IMR-90 (cell line): ENCODE measurements at regions not wholly inside any gene's neighbourhood (a gene's known extent, or its start where the extent isn't known, plus 50 kb on each side); places are given as distances from the start of the nearest gene placed in this dataset.

Experiments used
- ATAC-seq: fragments of 200-7000 bp; cut with Tn5 transposase; 2 replicates; pipeline ENCODE4 v1.9.1; 2020; ENCODE audit warnings: low read depth, mild to moderate bottlenecking, moderate library complexity
- BruUV-seq: library from RNA; stranded (reverse); fragments of 400-500 nt; replicated peaks from 2 replicates; lab custom pipeline; 2021; lab: Mats Ljungman, UMichigan
- CTCF ChIA-PET: fragments of 300-600 bp; formaldehyde crosslinking; extraction: SDS; loops from one replicate; lab custom pipeline; 2021; ENCODE audit warnings: antibody characterized with exemption; lab: Yijun Ruan, JAX
- POLR2A ChIA-PET: fragments of 300-600 bp; sonication (Branson Sonifier 250); formaldehyde crosslinking; loops from one replicate; lab custom pipeline; 2022; ENCODE audit warnings: antibody characterized with exemption; ENCODE audit not compliant: unreplicated experiment; lab: Charles Lee
- DNase-seq: peaks from one replicate; pipeline ENCODE4 v3.0.0; 2013
- H2AFZ ChIP-seq: replicated peaks from 2 replicates; pipeline ENCODE3; 2013; ENCODE audit warnings: low read length, mild to moderate bottlenecking; ENCODE audit not compliant: poor library complexity
- H2AK5ac ChIP-seq: 2 replicates; pipeline ENCODE4 v1.6.1; 2013; ENCODE audit warnings: low read depth, low read length, inconsistent platforms
- H2AK9ac ChIP-seq: replicated peaks from 2 replicates; pipeline ENCODE3; 2013; ENCODE audit warnings: mild to moderate bottlenecking, low read depth, low read length, moderate library complexity; ENCODE audit not compliant: poor library complexity
- H2BK120ac ChIP-seq: 2 replicates; pipeline ENCODE4 v1.6.1; 2013; ENCODE audit warnings: low read depth, low read length, inconsistent platforms
- H2BK15ac ChIP-seq: 3 replicates; pipeline ENCODE4 v1.6.1; 2013; ENCODE audit warnings: low read depth, low read length, inconsistent platforms
- H2BK20ac ChIP-seq: 2 replicates; pipeline ENCODE4 v1.6.1; 2013; ENCODE audit warnings: low read depth, mild to moderate bottlenecking, inconsistent platforms, low read length, moderate library complexity
- H2BK5ac ChIP-seq: 2 replicates; pipeline ENCODE4 v1.6.1; 2013; ENCODE audit warnings: mild to moderate bottlenecking, low read depth, low read length, inconsistent platforms; ENCODE audit not compliant: poor library complexity, severe bottlenecking
- H3K14ac ChIP-seq: replicated peaks from 2 replicates; pipeline ENCODE4 v1.6.1; 2013; ENCODE audit warnings: low read depth, low read length, inconsistent platforms
- H3K18ac ChIP-seq: 2 replicates; pipeline ENCODE4 v1.6.1; 2013; ENCODE audit warnings: low read depth, low read length, control low read depth
- H3K23ac ChIP-seq: 2 replicates; pipeline ENCODE4 v1.6.1; 2013; ENCODE audit warnings: low read depth, low read length, inconsistent platforms
- H3K27ac ChIP-seq: 2 replicates; pipeline ENCODE4 v1.5.1; 2013; ENCODE audit warnings: mild to moderate bottlenecking, control low read depth, low read length; ENCODE audit not compliant: insufficient read depth
- H3K27me3 ChIP-seq: 2 replicates; pipeline ENCODE4 v1.6.1; 2013; ENCODE audit warnings: low read length; ENCODE audit not compliant: control insufficient read depth, insufficient read depth
- H3K36me3 ChIP-seq: 2 replicates; pipeline ENCODE4 v1.6.1; 2013; ENCODE audit warnings: low read length, mixed read lengths; ENCODE audit not compliant: control insufficient read depth, insufficient read depth
- H3K4ac ChIP-seq: 2 replicates; pipeline ENCODE4 v1.6.1; 2013; ENCODE audit warnings: low read depth, low read length, inconsistent platforms
- H3K4me1 ChIP-seq: 2 replicates; pipeline ENCODE4 v1.6.1; 2013; ENCODE audit warnings: low read length, mixed read lengths; ENCODE audit not compliant: control insufficient read depth, insufficient read depth
- H3K4me2 ChIP-seq: 2 replicates; pipeline ENCODE4 v1.6.1; 2013; ENCODE audit warnings: low read depth, mild to moderate bottlenecking, control low read depth, low read length, moderate library complexity
- H3K4me3 ChIP-seq: 2 replicates; pipeline ENCODE4 v1.5.1; 2013; ENCODE audit warnings: low read depth, mild to moderate bottlenecking, control low read depth, low read length, moderate library complexity; ENCODE audit not compliant: insufficient read depth
- H3K56ac ChIP-seq: 2 replicates; pipeline ENCODE4 v1.6.1; 2013; ENCODE audit warnings: low read length, inconsistent platforms; ENCODE audit not compliant: insufficient read depth; ENCODE audit errors: extremely low read depth
- H3K79me1 ChIP-seq, 2 experiments: 2 replicates each; pipeline ENCODE4 v1.6.1; 2013; ENCODE audit warnings: low read length in 2 of 2, inconsistent platforms in 1 of 2, low read depth in 1 of 2
- H3K9ac ChIP-seq: 2 replicates; pipeline ENCODE4 v1.6.1; 2013; ENCODE audit warnings: low read depth, low read length, control low read depth
- H3K9me1 ChIP-seq: 2 replicates; pipeline ENCODE4 v1.6.1; 2013; ENCODE audit warnings: low read length, inconsistent platforms; ENCODE audit not compliant: insufficient read depth
- H3K9me3 ChIP-seq: 2 replicates; pipeline ENCODE4 v1.6.1; 2013; ENCODE audit warnings: low read length; ENCODE audit not compliant: control insufficient read depth, insufficient read depth
- H4K20me1 ChIP-seq: 2 replicates; pipeline ENCODE4 v1.6.1; 2013; ENCODE audit warnings: low read length, inconsistent platforms; ENCODE audit not compliant: insufficient read depth
- H4K5ac ChIP-seq: 2 replicates; pipeline ENCODE4 v1.6.1; 2013; ENCODE audit warnings: mild to moderate bottlenecking, low read depth, low read length, control low read depth
- H4K8ac ChIP-seq, 2 experiments: 2 replicates each; pipeline ENCODE4 v1.6.1; 2013; ENCODE audit warnings: low read depth in 2 of 2, low read length in 2 of 2, control low read depth in 1 of 2, inconsistent platforms in 1 of 2
- H4K91ac ChIP-seq: 2 replicates; pipeline ENCODE4 v1.6.1; 2013; ENCODE audit warnings: low read depth, low read length, inconsistent platforms; ENCODE audit not compliant: insufficient read depth
- BHLHE40 ChIP-seq: fragments of 150-350 bp; IDR thresholded peaks from 2 replicates; pipeline ENCODE4 v1.6.1; 2016; ENCODE audit warnings: mild to moderate bottlenecking, low read depth, low read length
- CEBPB ChIP-seq: IDR thresholded peaks from 2 replicates; pipeline ENCODE4 v1.6.1; 2012; ENCODE audit warnings: low read depth, low read length, improper control_type of control experiment
- CHD1 ChIP-seq: IDR thresholded peaks from 2 replicates; pipeline ENCODE4 v1.6.1; 2012; ENCODE audit warnings: low read depth, low read length, improper control_type of control experiment
- FOS ChIP-seq: fragments of 150-350 bp; IDR thresholded peaks from 2 replicates; pipeline ENCODE4 v1.6.1; 2016; ENCODE audit warnings: low read depth, low read length
- MAFK ChIP-seq: IDR thresholded peaks from 2 replicates; pipeline ENCODE4 v1.6.1; 2012; ENCODE audit warnings: low read depth, low read length, improper control_type of control experiment
- MAZ ChIP-seq: IDR thresholded peaks from 2 replicates; pipeline ENCODE4 v1.6.1; 2012; ENCODE audit warnings: low read depth, mild to moderate bottlenecking, low read length, improper control_type of control experiment, moderate library complexity, borderline replicate concordance
- POLR2A ChIP-seq: IDR thresholded peaks from 2 replicates; pipeline ENCODE4 v1.6.1; 2012; ENCODE audit warnings: mild to moderate bottlenecking, low read depth, low read length
- RAD21 ChIP-seq: IDR thresholded peaks from 2 replicates; pipeline ENCODE4 v1.6.1; 2012; ENCODE audit warnings: low read length, improper control_type of control experiment
- RCOR1 ChIP-seq: IDR thresholded peaks from 2 replicates; pipeline ENCODE4 v1.6.1; 2012; ENCODE audit warnings: mild to moderate bottlenecking, low read length, improper control_type of control experiment; ENCODE audit not compliant: insufficient replicate concordance
- RFX5 ChIP-seq: IDR thresholded peaks from 2 replicates; pipeline ENCODE4 v1.8.0; 2012; ENCODE audit warnings: low read depth, mild to moderate bottlenecking, low read length, moderate library complexity
- WGBS, 2 experiments: methylation state at CpG; one replicate each; pipeline versions ENCODE4 v1.1.5 to v1.1.7; 2013; ENCODE audit warnings: missing lambda C conversion rate in 2 of 2; ENCODE audit not compliant: insufficient read length in 1 of 2; ENCODE audit errors: extremely low coverage in 2 of 2; 5-methylcytosine and 5-hydroxymethylcytosine counted together
- dilution Hi-C: fragments of 300-500 bp; cut with HindIII; formaldehyde crosslinking; loops from one replicate; pipeline ENCODE4 v1.14.3; 2018; ENCODE audit warnings: low sequenced_read_pairs; ENCODE audit not compliant: unreplicated experiment
- in situ Hi-C: fragments of 300-500 bp; cut with MboI; formaldehyde crosslinking; loops from 3 replicates; pipeline ENCODE4 v1.14.3; 2019; ENCODE audit warnings: low sequenced_read_pairs, inconsistent platforms, mixed read lengths
- intact Hi-C: fragments of 100-400 bp; cut with micrococcal nuclease; formaldehyde crosslinking; loops from 2 replicates; pipeline ENCODE4 v1.10.0; 2022
- TF ChIP-seq, protein P1 (sequence below): conservative IDR thresholded peaks from 2 replicates; pipeline ENCODE4 v1.5.1; 2012; ENCODE audit warnings: mild to moderate bottlenecking, low read depth, low read length, improper control_type of control experiment
- TF ChIP-seq, protein P2 (sequence below): fragments of 150-350 bp; IDR thresholded peaks from 2 replicates; pipeline ENCODE4 v1.6.1; 2016; ENCODE audit warnings: low read depth, mild to moderate bottlenecking, low read length, moderate library complexity, borderline replicate concordance

DNA sequence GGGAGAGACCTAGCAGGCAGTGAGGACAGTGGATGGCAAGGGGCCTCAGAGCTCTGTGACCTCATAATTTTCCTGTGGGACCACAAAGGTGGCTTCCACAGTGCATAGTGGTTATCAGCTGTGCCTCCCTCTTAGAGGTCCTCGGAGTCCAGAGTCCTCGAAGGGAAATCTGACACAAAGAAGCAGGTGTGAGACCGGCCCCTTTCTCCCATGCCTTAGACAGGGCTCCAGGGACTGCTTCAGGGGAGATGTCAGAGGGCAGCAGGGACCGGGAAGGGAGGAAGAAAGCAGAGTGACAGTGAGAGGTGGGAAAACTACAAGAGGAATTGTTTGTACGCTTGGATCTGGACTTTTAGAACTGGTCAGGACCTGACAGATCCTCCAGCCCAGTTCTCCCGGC is 66.3 kb downstream of the BAMBI start:
- H3K56ac ChIP-seq: no peak overlapping the region
- H4K91ac ChIP-seq: no peak overlapping the region
- H2AFZ ChIP-seq: no peak overlapping the region
- H3K4me3 ChIP-seq: no peak overlapping the region
- BruUV-seq: no TSS peak
- H2AK5ac ChIP-seq: no peak overlapping the region
- no peak overlapping the region for H2BK20ac ChIP-seq
- H2BK15ac ChIP-seq: no peak overlapping the region
- no peak overlapping the region for H4K8ac ChIP-seq
- WGBS, 2 experiments: no CpG with 5 or more reads among the region's 6 CpGs
- no peaks in the 10 kb centered on the region for H3K4me1 ChIP-seq
- no peak overlapping the region for H2AK9ac ChIP-seq
- H3K4ac ChIP-seq: no peak overlapping the region
- H3K23ac ChIP-seq: no peak overlapping the region
- no peaks in the 10 kb centered on the region for H3K79me1 ChIP-seq
- H3K18ac ChIP-seq: no peak overlapping the region
- no peak overlapping the region for H2BK5ac ChIP-seq
- H4K5ac ChIP-seq: no peak overlapping the region
- no peak for TF ChIP-seq MAFK
- TF ChIP-seq FOS: no peak
- no peak for TF ChIP-seq BHLHE40
- TF ChIP-seq POLR2A: no peak
- no peak for TF ChIP-seq RFX5
- TF ChIP-seq CHD1: no peak
- no peak for TF ChIP-seq RCOR1
- TF ChIP-seq, protein P1, sequence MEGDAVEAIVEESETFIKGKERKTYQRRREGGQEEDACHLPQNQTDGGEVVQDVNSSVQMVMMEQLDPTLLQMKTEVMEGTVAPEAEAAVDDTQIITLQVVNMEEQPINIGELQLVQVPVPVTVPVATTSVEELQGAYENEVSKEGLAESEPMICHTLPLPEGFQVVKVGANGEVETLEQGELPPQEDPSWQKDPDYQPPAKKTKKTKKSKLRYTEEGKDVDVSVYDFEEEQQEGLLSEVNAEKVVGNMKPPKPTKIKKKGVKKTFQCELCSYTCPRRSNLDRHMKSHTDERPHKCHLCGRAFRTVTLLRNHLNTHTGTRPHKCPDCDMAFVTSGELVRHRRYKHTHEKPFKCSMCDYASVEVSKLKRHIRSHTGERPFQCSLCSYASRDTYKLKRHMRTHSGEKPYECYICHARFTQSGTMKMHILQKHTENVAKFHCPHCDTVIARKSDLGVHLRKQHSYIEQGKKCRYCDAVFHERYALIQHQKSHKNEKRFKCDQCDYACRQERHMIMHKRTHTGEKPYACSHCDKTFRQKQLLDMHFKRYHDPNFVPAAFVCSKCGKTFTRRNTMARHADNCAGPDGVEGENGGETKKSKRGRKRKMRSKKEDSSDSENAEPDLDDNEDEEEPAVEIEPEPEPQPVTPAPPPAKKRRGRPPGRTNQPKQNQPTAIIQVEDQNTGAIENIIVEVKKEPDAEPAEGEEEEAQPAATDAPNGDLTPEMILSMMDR: no peak
- no peak for TF ChIP-seq CEBPB
- TF ChIP-seq, protein P2, sequence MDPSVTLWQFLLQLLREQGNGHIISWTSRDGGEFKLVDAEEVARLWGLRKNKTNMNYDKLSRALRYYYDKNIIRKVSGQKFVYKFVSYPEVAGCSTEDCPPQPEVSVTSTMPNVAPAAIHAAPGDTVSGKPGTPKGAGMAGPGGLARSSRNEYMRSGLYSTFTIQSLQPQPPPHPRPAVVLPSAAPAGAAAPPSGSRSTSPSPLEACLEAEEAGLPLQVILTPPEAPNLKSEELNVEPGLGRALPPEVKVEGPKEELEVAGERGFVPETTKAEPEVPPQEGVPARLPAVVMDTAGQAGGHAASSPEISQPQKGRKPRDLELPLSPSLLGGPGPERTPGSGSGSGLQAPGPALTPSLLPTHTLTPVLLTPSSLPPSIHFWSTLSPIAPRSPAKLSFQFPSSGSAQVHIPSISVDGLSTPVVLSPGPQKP: no peak
- TF ChIP-seq RAD21: no peak
- no peak for TF ChIP-seq MAZ
- peaks cover 22% of the 10 kb centered on the region for H3K27me3 ChIP-seq
- H3K4me2 ChIP-seq: no peak overlapping the region
- no peaks in the 10 kb centered on the region for H4K20me1 ChIP-seq
- no peaks in the 10 kb centered on the region for H3K9me1 ChIP-seq
- no peak overlapping the region for H3K9ac ChIP-seq
- dilution Hi-C loops: no loop called here
- H3K27ac ChIP-seq: no peak overlapping the region
- ATAC-seq (no peak), DNase-seq (no peak)
- in situ Hi-C loops: no loop called here
- POLR2A ChIA-PET: no interaction called here
- CTCF ChIA-PET: no interaction called here
- no peak overlapping the region for H2BK120ac ChIP-seq
- no peaks in the 10 kb centered on the region for H3K36me3 ChIP-seq
- H3K14ac ChIP-seq: no peak overlapping the region
- H3K9me3 ChIP-seq: no peaks in the 10 kb centered on the region
- intact Hi-C loops: no loop called here
